ENCODE measurements at regions not wholly inside any gene's neighbourhood (a gene's known extent, or its start where the extent isn't known, plus 50 kb on each side); places are given as distances from the start of the nearest gene placed in this dataset.

GRCh38 chr1:193339401-193339800 is 153.0 kb upstream of the B3GALT2 start:
- DNase-seq = no peak

- no peak for DNase-seq
Observed at GRCh38 chr1:193338194-193338593, 151.8 kb upstream of the B3GALT2 start.

- DNase-seq = no peak
Observed at GRCh38 chr1:193335806-193336428, 149.5 kb upstream of the B3GALT2 start.

- no peak for DNase-seq
Observed at GRCh38 chr1:193333166-193333565, 146.8 kb upstream of the B3GALT2 start.

GRCh38 chr1:193326296-193326695 is 139.9 kb upstream of the B3GALT2 start:
- DNase-seq = no peak

- DNase-seq = no peak
Observed at GRCh38 chr1:193325771-193326170, 139.4 kb upstream of the B3GALT2 start.

- no peak for DNase-seq
Observed at GRCh38 chr1:193325042-193325441, 138.6 kb upstream of the B3GALT2 start.

- no peak for DNase-seq
Observed at GRCh38 chr1:193322211-193322610, 135.8 kb upstream of the B3GALT2 start.

- DNase-seq = no peak
Observed at GRCh38 chr1:193321242-193321840, 134.9 kb upstream of the B3GALT2 start.

- DNase-seq = no peak
Observed at GRCh38 chr1:193320270-193320669, 133.9 kb upstream of the B3GALT2 start.

- no peak for DNase-seq
Observed at GRCh38 chr1:193318347-193318746, 131.9 kb upstream of the B3GALT2 start.

- no peak for DNase-seq
Observed at GRCh38 chr1:193313354-193314140, 127.1 kb upstream of the B3GALT2 start.

- no peak for DNase-seq
Observed at GRCh38 chr1:193312432-193312831, 126.0 kb upstream of the B3GALT2 start.

- no peak for DNase-seq
Observed at GRCh38 chr1:193311226-193311948, 125.0 kb upstream of the B3GALT2 start.

GRCh38 chr1:193310564-193310963 is 124.2 kb upstream of the B3GALT2 start:
- no peak for DNase-seq

- no peak for DNase-seq
Observed at GRCh38 chr1:193309936-193310475, 123.6 kb upstream of the B3GALT2 start.

- no peak for DNase-seq
Observed at GRCh38 chr1:193308438-193308837, 122.0 kb upstream of the B3GALT2 start.

- DNase-seq = no peak
Observed at GRCh38 chr1:193306430-193306829, 120.0 kb upstream of the B3GALT2 start.
